Breast epithelium (tissue), 3 donors: ENCODE measurements at regions not wholly inside any gene's neighbourhood (a gene's known extent, or its start where the extent isn't known, plus 50 kb on each side); places are given as distances from the start of the nearest gene placed in this dataset.

ENCODE experiments used
- CTCF ChIP-seq, 3 donors: fragments of 450-650 bp; IDR thresholded peaks; one replicate each; pipeline ENCODE4 v1.5.1; 2016 to 2017; ENCODE audit warnings: antibody characterized with exemption in 3 of 3, mild to moderate bottlenecking in 3 of 3, moderate library complexity in 3 of 3
- POLR2A ChIP-seq: fragments of 450-650 bp; IDR thresholded peaks from one replicate; pipeline ENCODE4 v1.6.1; 2016; ENCODE audit warnings: antibody characterized with exemption, mild to moderate bottlenecking, moderate library complexity
- POLR2AphosphoS5 ChIP-seq, 3 donors: sonication (generic); formaldehyde crosslinking; IDR thresholded peaks; one replicate each; pipeline ENCODE4 v1.6.1; 2017; ENCODE audit warnings: antibody characterized with exemption in 3 of 3

GRCh38 chr12:83709899-83710298 lies 1023.2 kb downstream of the TMTC2 start:
- TF ChIP-seq CTCF (IDR thresholded peaks at IDR 0.05) (no peak), POLR2A (no peak), POLR2AphosphoS5 (IDR thresholded peaks at IDR 0.05) (no peak)
